Inflammatory macrophage treated with lipopolysaccharide for 1 hour (primary cell): ENCODE measurements at regions not wholly inside any gene's neighbourhood (a gene's known extent, or its start where the extent isn't known, plus 50 kb on each side); places are given as distances from the start of the nearest gene placed in this dataset.

Experiments used
- DNase-seq, 2 donors: peaks; one replicate each; pipeline ENCODE4 v3.0.0-alpha.2; 2020 to 2022

DNA sequence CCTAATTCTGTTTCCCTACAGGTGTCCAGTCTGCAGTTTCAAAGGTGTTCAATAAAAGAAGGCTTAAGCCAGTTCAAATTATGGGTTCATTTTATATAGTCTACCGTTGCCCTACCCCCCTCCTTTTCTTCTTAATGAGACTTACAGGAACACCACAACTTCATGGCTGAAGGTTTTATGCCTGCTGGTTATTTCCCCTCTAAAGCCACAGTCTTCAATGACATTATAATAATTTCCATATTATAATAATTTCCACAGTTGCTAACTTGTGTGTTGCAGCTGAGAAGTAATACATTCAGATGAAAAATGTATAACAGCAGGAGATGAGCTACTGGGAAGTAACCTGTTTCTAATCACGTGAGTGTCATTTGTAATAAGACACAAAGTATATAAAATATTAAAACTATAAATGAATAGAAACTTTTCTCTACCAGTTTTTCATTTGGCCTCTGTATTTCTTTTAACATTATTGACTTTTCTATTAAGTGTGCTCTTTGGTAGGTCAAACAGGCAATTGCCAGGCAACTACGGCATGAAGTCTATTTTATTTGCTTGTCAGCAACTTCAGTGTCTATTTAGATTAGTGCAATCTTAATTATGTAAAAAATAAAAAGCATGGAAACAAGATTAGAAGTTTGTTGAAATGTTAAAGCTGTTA lies 120.5 kb upstream of the HMHB1 start:
- DNase-seq = no peak

DNA sequence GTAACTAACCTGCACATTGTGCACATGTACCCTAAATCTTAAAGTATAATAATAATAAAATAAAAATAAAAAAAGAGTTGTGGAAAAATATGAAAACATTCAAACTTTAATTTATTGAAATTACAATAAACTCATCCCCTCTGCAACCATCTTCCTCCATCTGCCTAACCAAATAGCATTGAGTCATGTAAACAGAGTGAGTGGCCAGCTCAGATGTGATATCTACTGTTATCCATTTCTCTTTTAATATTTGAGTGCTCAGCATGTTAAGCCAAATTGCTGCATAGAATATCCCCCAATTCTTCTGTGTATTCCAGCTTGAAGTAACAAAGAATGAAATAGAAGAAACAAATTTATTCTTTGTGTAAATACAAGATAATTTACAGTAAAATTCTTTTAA lies 124.4 kb upstream of the HMHB1 start:
- DNase-seq = no peak

DNA sequence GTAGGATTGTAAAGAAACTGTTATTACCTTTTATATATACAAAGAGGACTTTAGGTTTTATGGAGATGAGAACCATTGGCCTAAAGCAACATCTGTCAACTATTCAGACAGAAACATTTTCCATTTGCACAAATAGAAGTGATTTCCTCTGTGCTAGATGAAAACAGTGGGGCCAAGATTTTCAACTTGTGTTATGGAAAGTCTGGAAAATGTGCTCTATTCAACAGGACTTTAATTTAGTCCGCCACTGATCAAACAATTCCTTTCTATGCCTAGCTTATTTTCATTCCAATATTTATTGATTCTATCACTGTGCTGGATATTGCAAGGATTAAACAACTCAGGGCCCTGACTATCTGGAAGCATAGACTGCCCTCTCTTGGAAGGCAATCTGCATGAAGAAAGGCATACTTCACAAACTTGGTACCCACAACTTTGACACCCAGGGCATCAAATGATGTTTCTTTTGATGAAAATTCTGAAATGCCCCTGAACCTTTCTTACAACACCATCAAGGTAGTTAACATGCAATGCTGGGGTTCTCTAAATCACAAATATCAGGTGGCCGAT lies 126.6 kb upstream of the HMHB1 start:
- peak in 1 of 2 donors; percentile 10 for DNase-seq

DNA sequence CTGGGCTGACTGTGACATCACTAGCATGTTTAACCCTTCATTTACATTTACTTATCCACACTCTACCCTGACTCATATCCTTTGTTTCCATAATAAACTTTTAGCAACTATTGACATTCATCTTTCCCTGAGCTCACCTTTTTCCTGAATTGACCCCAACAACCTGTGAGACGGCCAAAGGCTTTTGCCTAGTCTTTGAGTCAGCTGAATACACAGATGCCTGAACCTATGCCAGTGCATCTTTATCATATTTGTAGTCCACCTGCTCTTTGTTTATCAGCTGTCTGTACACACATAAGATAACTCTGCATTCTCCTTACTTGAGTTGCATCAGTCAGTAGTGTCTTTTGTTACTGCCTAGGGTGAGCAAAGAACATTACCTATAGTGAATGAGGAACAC lies 128.5 kb upstream of the HMHB1 start:
- DNase-seq = no peak

DNA sequence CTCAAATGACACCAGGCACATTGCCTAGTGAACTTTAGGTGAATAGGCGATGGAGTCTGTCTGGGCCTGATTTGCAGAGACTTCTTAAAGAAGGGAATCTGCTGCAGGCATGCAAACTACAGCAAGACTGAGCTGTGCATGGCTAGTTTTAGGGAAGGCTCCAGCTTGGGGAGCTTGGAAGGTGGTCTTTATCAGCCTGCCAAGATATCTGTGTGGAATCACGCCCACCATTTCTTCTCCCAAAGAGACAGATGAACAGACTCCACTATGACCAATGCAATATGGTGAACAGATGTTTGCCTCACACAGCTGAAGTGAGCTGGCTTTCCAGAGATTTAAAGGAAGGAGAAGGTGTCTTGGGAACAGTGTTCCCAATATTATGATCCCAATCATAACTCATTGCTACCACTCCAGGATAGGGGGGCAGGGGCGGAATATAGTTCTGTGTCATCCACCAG lies 129.0 kb upstream of the HMHB1 start:
- DNase-seq = no peak

DNA sequence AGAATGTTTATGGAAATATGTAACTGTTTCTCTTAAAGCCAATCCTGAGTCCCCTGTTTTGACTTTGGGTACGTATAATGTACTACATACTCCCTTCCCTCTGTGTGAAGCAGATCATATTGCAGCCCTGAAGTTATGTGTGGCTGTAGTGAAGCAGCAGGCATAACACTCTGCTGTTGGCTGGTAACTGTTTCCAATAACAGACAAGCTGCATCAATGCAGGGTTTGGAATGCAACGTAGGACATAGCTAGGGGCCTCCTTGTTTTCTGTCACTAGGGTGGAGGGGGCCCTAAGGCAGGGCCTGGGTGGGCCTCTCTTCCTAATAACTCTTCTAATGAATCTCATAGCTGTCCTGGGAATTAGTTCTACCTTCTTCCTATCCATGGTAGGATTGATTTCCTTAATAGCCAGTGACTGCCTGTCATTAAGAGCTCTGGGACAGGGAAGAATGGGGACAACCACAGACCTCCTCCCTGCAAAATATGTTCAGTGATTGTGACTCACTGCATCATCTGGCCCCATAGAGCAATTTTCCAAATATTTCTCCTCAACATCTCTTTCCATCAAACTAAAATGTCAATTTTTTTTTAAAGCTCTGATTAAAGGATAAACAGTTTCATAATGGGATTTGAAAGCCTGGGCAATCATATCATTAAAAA lies 129.6 kb upstream of the HMHB1 start:
- no peak for DNase-seq

DNA sequence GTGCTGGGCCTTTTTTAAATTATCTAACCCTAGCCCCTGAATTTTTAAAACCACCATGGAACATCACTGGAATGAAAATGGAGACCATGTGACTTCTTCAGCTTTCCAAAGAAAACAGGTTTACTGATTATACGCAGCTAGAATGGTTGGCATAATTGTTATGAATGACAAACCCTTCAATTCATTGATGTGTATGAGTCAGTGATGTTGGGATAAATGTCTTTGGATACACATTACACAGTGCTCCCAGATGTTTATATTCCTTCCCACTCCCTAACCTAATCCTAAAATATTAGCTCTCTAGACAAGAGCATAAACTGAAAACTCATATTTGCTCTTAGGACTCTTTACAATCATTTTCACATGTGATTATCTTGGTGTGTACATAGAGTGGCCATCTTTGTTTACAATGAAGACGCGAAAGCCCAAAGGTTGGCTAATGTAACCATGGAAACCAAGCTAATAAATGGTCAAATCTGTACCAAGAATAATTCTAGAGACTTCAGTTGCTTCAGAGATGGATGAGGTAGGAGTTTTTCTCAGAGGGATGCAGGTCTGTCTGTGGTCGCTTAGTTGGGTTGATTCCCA lies 131.2 kb upstream of the HMHB1 start:
- no peak for DNase-seq

DNA sequence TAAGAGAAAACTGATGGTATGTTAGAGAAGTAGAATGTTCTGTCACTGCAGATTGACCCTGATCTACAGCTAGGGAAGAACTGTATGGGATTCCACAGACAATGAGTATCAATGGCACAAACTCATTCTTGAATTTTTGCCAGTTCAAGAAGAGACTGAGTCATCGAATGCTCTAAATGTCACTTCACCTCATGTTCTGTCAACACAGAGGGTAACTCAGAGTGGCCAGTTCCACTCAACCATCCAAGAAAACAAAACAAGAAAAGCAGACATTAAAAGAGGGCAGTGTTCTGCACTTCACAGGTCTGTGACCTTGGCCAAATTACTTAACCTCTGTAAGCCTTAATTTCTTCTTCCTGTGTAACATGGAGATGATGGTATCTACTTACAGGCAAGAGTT lies 132.2 kb upstream of the HMHB1 start:
- no peak for DNase-seq

DNA sequence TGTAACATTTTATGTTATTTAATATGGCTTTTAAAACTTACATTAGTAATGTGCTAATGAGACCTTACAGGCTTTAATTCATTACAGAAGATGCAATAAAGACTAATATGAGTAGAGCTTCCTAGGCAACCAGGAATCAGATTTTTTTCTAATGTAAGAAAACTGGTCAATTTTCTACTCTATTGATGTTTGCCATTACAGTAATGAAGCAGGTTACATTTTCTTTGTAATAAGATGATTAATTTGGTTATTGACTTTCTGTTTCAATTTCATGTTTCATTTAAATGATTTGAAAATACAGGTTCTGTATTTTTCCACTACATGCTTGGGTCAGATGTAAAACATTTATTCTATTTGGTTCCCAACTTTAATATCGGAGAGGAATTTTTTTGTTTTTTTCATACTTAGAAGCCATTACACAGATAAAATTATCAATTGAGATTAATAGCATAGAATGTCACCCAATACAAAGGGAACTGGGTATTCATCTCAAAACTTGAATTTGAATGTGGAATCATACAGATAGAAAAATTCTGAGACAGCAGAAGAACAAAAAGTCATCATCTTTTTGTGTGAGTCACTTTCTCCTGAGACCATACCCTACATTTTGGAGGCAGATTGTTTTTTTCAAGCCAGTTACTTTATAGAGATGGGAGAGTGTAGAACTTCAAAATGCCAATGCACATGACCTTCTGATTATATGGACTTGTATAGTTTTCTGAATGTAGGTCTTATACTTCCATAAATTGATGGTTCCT lies 133.6 kb upstream of the HMHB1 start:
- DNase-seq = no peak

DNA sequence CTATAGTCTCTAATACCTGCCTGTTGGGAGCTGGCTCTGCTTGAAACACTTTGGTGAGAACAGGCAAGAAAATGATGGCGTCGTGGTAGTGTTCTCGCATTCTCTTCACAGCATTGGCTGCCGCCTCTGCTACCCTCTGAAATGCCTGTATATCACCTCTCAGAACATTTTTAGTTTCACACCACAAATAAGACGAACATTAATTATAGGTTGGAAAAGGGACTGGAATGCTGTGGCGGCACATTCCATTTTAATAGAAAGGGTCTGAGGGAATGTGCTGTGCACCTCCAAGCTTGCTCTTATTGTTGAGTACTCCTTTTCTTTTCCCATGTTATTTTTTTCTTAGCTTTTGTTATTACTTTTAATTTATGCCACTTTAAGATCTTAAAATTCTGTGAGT lies 134.6 kb upstream of the HMHB1 start:
- no peak for DNase-seq

DNA sequence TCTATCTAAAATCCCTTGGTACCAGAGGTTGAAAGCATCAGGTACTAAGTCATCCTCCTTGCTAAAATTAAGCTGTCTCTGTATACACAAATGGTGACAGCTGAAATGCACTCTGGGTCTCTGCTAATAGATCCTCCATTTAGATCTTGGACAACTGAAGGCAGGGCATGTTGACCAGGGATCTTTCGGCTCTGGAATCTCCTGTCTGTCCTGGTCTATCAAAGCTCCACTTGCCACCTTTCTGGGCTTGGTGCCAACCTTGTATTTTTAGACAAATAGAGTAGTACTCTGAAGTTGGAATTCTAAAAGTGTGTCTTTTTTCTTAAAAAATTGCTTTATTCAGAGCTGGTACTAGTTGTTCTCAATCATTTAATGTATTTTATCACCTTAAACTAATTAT lies 135.2 kb upstream of the HMHB1 start:
- DNase-seq = no peak

DNA sequence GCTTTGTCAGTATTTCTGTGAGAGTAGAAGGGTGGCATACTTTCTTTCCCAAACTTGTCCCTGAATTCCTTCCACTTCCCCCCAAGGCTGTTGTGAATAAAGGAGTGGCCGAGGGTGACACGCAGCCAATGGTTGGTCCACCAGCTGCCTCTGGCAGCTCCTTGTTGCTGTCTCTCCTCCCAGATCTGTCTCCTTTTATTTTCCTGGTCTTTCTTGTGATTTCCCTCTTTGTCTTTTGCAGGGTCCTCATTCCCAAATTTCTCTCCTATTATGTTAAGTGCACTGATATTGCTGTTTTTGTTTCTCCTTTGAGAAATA lies 137.5 kb upstream of the HMHB1 start:
- DNase-seq = no peak

DNA sequence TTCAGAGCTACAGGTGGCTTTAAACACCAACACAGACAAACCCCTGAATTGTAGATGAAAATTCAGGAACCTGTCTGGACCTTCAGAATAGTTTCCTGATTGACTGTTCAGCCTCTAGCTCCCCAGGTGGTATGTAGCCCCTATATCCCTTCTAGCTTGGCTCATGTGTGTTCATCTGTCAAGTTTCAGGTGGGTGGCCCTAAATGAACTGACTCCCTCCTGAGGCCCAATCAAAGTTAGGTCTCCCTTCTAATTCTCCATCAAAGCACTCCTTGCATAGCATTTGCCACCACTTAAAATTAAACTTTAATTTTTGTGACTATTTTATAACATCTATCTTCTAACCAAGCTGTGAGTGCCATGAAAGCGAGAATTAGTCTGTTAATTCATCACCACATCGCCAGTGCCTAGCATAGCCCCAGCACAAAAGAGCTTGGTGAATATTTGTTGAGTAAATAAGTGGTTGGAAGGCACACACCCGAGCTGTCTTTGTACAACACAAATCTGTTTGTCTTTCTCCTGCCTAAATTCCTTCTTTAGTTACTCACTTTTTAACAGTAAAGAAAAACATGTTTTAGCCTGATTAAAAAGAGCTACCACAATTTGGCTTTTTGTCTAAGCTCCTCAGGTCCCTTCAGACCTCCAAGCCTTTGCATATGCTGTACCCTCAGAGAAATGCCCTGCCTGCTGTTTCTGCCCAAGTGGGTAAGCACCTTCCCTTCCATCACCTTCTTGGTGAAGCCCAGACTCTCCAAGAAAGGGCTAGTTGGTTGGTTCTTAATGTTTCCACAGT lies 138.1 kb upstream of the HMHB1 start:
- no peak for DNase-seq

DNA sequence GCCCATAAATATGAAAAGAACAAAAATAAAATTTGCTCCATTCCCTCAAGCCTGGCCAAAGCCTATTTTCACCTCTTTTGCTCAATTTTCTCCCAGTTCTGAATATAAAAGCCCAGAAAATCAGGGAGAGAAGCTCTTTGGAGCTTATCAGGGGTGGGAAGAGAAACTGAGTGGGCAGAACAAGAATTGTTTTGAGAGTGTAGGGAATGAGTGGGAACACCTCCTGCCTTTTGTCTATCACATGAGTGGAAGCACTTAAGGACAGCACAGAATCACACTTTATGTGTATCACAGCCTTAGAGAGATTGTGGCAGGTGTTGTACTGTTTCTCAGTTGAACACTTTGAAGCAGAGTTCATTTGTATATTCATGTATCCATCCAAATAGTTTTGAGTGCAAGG lies 139.2 kb upstream of the HMHB1 start:
- DNase-seq = no peak

DNA sequence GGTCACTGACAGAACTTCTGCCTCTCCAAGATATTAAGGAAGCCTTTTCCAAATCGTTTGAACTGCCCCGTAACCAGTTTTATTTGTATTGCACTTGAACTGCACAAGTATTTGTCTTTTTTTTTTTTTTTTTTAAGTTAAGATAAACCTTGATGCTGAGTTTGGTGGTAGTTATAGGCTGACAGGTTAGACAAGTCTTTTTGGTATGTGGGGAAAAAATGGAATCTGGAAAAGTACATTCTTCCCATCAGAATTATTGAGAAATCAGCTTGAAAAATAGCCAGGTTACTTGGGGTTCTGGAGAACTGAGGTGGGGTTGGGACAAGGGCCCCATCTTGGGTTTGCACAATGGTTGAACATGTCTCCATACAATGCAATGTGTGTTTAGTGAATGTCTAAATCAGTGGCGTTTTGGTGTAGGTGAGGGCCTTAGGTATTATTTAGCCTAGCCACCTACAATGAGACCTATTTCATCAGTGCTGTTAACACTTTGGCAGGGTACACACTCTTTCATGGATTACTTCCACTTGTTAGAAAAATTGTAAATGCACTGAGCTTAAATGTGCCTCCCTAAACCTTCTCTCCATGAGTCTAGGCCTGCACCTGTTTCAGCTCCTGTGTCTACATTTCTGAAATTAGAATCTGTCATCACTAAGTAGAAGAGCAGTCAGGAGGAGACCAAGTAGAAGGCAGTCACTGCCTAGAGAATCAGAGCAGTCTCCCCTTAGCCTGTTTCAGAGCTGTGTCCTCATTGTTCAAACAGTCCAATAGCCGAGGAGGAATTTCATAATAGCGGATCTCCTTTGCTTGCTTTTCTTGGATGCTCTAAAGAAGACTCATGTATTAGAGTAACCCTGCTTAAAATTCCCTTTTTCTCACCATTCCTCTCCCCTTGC lies 140.0 kb upstream of the HMHB1 start:
- DNase-seq = no peak

DNA sequence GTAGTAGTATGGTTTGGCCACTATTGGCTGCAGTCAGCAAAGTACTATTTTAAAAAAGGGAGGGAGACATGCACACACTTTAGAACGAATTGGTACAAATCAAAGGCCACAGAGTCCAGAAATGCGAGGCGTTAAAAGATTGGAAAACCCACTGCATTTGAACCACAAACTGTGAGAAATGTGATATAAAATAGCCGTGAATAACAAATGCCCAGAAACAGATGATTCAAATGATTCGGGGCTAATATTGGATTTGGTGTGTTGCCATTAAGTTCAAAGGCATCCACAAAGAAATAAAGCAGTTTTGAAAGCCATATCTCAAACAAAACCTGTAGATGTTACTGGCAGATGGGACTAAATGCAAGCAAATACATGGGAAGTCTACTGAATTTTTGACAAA lies 140.9 kb upstream of the HMHB1 start:
- DNase-seq = no peak

DNA sequence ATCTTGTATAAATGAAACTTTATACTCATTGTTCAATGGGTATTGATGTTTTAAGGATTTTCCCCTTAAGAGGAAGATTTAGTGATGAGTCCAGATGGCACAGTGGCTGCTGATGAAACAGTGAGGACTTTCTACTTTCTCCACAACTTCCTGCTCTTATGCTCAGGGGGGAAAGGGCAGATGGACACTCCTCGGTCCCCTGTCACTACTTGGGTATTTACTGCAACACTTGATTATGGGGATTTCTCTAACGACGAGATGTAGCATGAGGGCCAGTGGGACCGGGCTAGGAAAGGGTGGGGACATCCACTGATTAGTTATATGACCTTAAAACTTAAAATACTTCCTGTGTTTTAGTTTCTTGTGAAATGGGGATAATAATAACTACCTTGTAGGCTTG lies 146.1 kb upstream of the HMHB1 start:
- DNase-seq = no peak

DNA sequence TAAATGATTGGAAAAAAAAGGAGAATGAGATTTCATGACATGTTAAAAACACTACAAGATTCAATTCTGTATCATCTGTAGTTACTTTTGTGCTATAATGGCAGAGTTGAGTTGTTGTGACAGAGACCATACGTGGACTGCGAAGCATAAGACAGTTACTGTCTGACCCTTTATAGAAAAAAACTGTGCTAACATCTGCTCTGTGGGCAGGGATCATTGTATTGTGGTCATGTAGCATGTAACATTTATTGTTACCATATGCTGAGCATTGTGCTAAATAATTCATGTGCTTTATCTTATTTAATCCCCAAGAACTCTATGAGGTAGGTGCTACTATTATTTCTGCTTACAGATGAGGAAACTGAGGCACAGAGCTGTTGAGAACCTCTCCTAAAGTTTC lies 147.3 kb upstream of the HMHB1 start:
- DNase-seq = no peak

DNA sequence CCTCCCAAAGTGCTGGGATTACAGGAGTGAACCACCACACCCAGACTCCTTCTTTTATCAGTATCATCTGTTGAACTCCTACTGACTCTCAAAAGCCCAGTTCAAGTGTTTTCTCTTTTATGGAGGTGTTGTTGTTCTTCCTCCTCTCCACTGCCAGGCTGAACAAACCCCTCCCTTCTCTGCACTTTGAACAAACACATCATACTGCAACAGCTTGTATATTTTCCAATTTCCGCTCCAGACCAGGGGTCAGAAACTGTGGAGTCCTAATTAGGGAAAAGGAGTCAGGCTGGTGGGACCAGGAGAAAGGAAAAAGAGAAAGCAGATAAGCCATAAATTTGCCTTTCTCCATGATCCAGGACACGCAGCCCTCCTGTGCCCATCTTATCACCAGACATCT lies 148.1 kb upstream of the HMHB1 start:
- DNase-seq = no peak

DNA sequence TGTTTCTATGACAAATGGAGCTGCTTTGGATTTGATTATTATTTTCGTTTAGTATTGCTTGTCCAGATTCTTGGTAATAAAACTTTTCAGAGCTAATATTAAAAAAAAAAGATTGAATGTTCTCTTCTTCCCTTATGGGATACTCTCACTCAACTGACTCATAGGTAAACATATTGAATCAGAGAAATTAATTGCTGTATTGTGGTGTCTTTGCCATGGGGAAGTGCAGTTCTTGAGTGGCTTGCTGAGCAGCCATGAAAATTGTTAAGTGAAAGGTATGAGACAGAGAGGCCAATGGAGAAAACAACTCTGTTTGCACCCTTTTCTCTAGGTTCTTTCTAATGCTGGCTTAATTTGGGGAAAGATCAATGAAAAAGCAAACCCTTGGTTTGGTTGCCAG lies 149.9 kb upstream of the HMHB1 start:
- no peak for DNase-seq

DNA sequence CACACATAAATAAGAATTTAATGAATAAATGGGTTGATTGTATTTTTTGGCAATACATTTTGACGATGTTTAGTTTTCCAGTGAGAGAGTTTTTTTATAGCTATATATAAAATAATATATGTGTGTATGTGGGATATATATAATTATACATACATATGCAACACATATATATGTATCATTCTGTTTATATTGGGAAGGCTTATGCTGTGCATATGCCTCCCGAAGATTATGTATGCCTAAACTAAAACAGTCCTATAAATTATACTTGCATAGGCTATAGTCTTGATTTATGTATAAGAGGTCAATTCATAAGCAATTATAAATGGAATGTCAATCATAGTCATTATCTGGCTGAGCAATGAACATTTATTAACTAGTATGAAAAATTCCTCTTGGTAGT lies 151.3 kb upstream of the HMHB1 start:
- DNase-seq = no peak
